OCI-LY7 (cell line): ENCODE measurements at regions not wholly inside any gene's neighbourhood (a gene's known extent, or its start where the extent isn't known, plus 50 kb on each side); places are given as distances from the start of the nearest gene placed in this dataset.

Source experiments
- BruUV-seq: library from RNA; stranded (reverse); fragments of 400-500 nt; replicated peaks from 2 replicates; lab custom pipeline; 2021; lab: Mats Ljungman, UMichigan
- CTCF ChIA-PET: fragments of 300-600 bp; sonication (Branson Sonifier 250); formaldehyde crosslinking; loops from one replicate; lab custom pipeline; 2022; ENCODE audit warnings: antibody characterized with exemption; ENCODE audit not compliant: unreplicated experiment; lab: Charles Lee
- POLR2A ChIA-PET: fragments of 300-600 bp; sonication (Branson Sonifier 250); formaldehyde crosslinking; loops from one replicate; lab custom pipeline; 2022; ENCODE audit warnings: antibody characterized with exemption; lab: Charles Lee
- DNase-seq: peaks from one replicate; pipeline ENCODE4 v3.0.0-alpha.2; 2015; ENCODE audit warnings: low spot score
- H2AFZ ChIP-seq: fragments of 200-600 bp; sonication (generic), shearing (Covaris generic); 2 replicates; pipeline ENCODE4 v1.6.1; 2014; ENCODE audit warnings: mild to moderate bottlenecking, antibody characterized with exemption, low read length, moderate library complexity
- H3K27ac ChIP-seq: fragments of 200-600 bp; sonication (generic); 2 replicates; pipeline ENCODE4 v1.5.1; 2014; ENCODE audit warnings: mixed run types, low read depth, mild to moderate bottlenecking, moderate library complexity, low read length, inconsistent platforms; ENCODE audit not compliant: poor library complexity, severe bottlenecking
- H3K36me3 ChIP-seq: fragments of 200-600 bp; sonication (generic); 2 replicates; pipeline ENCODE4 v1.6.1; 2014; ENCODE audit warnings: mild to moderate bottlenecking, antibody characterized with exemption, low read length, moderate library complexity, mixed read lengths; ENCODE audit not compliant: insufficient read depth
- H3K4me1 ChIP-seq: fragments of 200-600 bp; sonication (generic); 2 replicates; pipeline ENCODE4 v1.5.1; 2014; ENCODE audit warnings: mild to moderate bottlenecking, low read length; ENCODE audit not compliant: insufficient read depth, poor library complexity, severe bottlenecking
- H3K4me2 ChIP-seq: fragments of 200-600 bp; sonication (generic); 2 replicates; pipeline ENCODE4 v1.6.1; 2014; ENCODE audit warnings: mild to moderate bottlenecking, low read length
- H3K4me3 ChIP-seq: fragments of 200-600 bp; sonication (generic); 2 replicates; pipeline ENCODE4 v1.5.1; 2014; ENCODE audit warnings: mild to moderate bottlenecking, low read depth, low read length; ENCODE audit not compliant: poor library complexity, severe bottlenecking
- H3K79me2 ChIP-seq: fragments of 200-600 bp; sonication (generic); 2 replicates; pipeline ENCODE4 v1.6.1; 2016; ENCODE audit warnings: low read depth, mild to moderate bottlenecking, low read length, moderate library complexity, mixed read lengths; ENCODE audit not compliant: insufficient read depth
- H3K9me2 ChIP-seq: fragments of 200-600 bp; sonication (generic); 2 replicates; pipeline ENCODE4 v1.6.1; 2016; ENCODE audit warnings: mild to moderate bottlenecking, low read length, mixed read lengths; ENCODE audit not compliant: insufficient read depth
- H3K9me3 ChIP-seq: fragments of 200-600 bp; sonication (generic); 2 replicates; pipeline ENCODE4 v1.6.1; 2014; ENCODE audit warnings: mild to moderate bottlenecking, mixed run types, low read length, mixed read lengths
- H4K20me1 ChIP-seq: fragments of 200-600 bp; sonication (generic); 2 replicates; pipeline ENCODE4 v1.6.1; 2014; ENCODE audit warnings: mild to moderate bottlenecking, antibody characterized with exemption, low read length, moderate library complexity, mixed read lengths; ENCODE audit not compliant: insufficient read depth
- CTCF ChIP-seq: fragments of 200-600 bp; sonication (generic); conservative IDR thresholded peaks from 2 replicates; pipeline ENCODE4 v1.5.1; 2014; ENCODE audit warnings: mild to moderate bottlenecking, antibody characterized with exemption, low read length, moderate library complexity, mixed read lengths
- EZH2phosphoT487 ChIP-seq: fragments of 200-600 bp; sonication (generic); IDR thresholded peaks from 2 replicates; pipeline ENCODE4 v1.6.1; 2018; ENCODE audit warnings: low read depth, borderline replicate concordance, mild to moderate bottlenecking, mixed run types, antibody characterized with exemption, low read length, moderate library complexity, mixed read lengths
- intact Hi-C: fragments of 100-400 bp; cut with micrococcal nuclease; formaldehyde crosslinking; loops from one replicate; pipeline ENCODE4 v1.10.0; 2022; ENCODE audit not compliant: unreplicated experiment

- H3K4me2 ChIP-seq: no peak overlapping the region
- intact Hi-C loops: no loop called here
- no peak overlapping the region for H3K27ac ChIP-seq
- no peaks in the 10 kb centered on the region for H3K9me2 ChIP-seq
- no TSS peak for BruUV-seq
- H3K4me1 ChIP-seq: no peaks in the 10 kb centered on the region
- DNase-seq: no peak
- no peak for TF ChIP-seq EZH2phosphoT487
- no peak for TF ChIP-seq CTCF
- no peak overlapping the region for H3K4me3 ChIP-seq
- H4K20me1 ChIP-seq: no peaks in the 10 kb centered on the region
- no peaks in the 10 kb centered on the region for H3K36me3 ChIP-seq
- H2AFZ ChIP-seq: no peak overlapping the region
- no peaks in the 10 kb centered on the region for H3K9me3 ChIP-seq
- H3K79me2 ChIP-seq: no peaks in the 10 kb centered on the region
- POLR2A ChIA-PET: no interaction called here
- CTCF ChIA-PET: no interaction called here
Measured at GRCh38 chr13:34617473-34618083, 324.5 kb upstream of the NBEA start.

GRCh38 chr13:34618654-34619053 is 323.4 kb upstream of the NBEA start:
- no peak overlapping the region for H3K27ac ChIP-seq
- H2AFZ ChIP-seq: no peak overlapping the region
- TF ChIP-seq CTCF (no peak), EZH2phosphoT487 (no peak)
- no peaks in the 10 kb centered on the region for H3K4me1 ChIP-seq
- no peak overlapping the region for H3K4me3 ChIP-seq
- H3K36me3 ChIP-seq: no peaks in the 10 kb centered on the region
- H3K9me2 ChIP-seq: no peaks in the 10 kb centered on the region
- no TSS peak for BruUV-seq
- POLR2A ChIA-PET: no interaction called here
- no peaks in the 10 kb centered on the region for H3K79me2 ChIP-seq
- no peaks in the 10 kb centered on the region for H3K9me3 ChIP-seq
- CTCF ChIA-PET: no interaction called here
- intact Hi-C loops: no loop called here
- H4K20me1 ChIP-seq: no peaks in the 10 kb centered on the region
- no peak for DNase-seq
- H3K4me2 ChIP-seq: no peak overlapping the region

- no TSS peak for BruUV-seq
- H3K36me3 ChIP-seq: no peaks in the 10 kb centered on the region
- TF ChIP-seq EZH2phosphoT487: no peak
- no peak for TF ChIP-seq CTCF
- H3K79me2 ChIP-seq: no peaks in the 10 kb centered on the region
- H3K9me3 ChIP-seq: no peaks in the 10 kb centered on the region
- H4K20me1 ChIP-seq: no peaks in the 10 kb centered on the region
- POLR2A ChIA-PET: interaction anchor here (0.6 kb wide), 1 partner anchor 27 kb away, joined by 3 read pairs; no protein-coding TSS in a partner anchor
- CTCF ChIA-PET: no interaction called here
- H3K9me2 ChIP-seq: no peaks in the 10 kb centered on the region
- H3K27ac ChIP-seq: no peak overlapping the region
- no peak overlapping the region for H3K4me2 ChIP-seq
- H2AFZ ChIP-seq: no peak overlapping the region
- no peak overlapping the region for H3K4me3 ChIP-seq
- no peaks in the 10 kb centered on the region for H3K4me1 ChIP-seq
- intact Hi-C loops: no loop called here
- DNase-seq: no peak
Measured at GRCh38 chr13:34619326-34619725, 322.7 kb upstream of the NBEA start.
